Testis (tissue), 2 donors: ENCODE measurements at regions not wholly inside any gene's neighbourhood (a gene's known extent, or its start where the extent isn't known, plus 50 kb on each side); places are given as distances from the start of the nearest gene placed in this dataset.

Source experiments
- POLR2A ChIP-seq: fragments of 450-650 bp; IDR thresholded peaks from one replicate; pipeline ENCODE4 v1.6.1; 2017; ENCODE audit warnings: antibody characterized with exemption, mild to moderate bottlenecking, moderate library complexity
- TF ChIP-seq, protein P1 (sequence below), 3 experiments: fragments of 450-650 bp in 2 of 3; fragments of 200-600 bp in 1 of 3; sonication (generic) in 1 of 3; IDR thresholded peaks; one replicate each; pipeline ENCODE4 v1.5.1; 2016 to 2019; ENCODE audit warnings: antibody characterized with exemption in 3 of 3, mild to moderate bottlenecking in 2 of 3, moderate library complexity in 1 of 3

DNA sequence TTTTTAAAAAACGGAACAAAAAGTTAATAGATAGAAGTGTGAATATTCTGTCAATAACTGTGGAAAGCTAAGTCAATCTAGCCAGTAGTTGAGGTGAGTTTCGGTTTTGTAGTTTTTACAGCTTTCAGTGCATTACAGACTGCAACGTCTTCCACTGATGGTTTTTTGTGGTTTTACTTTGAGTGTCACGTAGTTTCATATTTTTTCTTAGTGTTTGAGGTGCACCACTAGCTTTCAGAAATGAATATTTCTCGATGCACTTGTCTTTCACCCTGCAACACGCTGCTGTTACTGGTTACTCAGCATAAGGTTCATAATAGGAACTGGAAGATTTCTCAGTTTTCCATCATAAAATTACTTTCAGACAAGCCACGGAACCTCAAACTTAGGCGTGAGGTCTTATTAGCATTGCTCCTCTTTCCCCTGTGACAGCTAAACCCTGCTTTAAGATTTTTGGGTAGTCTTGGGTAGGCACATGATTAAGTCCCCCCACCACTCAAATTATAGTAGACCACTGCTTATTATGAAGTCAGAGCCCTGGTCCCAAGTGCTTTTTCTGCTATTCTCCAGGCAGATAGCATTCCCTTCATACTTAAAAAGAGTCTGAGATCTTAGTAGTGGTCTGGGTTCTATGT is 1412.7 kb downstream of the KCNT2 start:
- TF ChIP-seq, protein P1, sequence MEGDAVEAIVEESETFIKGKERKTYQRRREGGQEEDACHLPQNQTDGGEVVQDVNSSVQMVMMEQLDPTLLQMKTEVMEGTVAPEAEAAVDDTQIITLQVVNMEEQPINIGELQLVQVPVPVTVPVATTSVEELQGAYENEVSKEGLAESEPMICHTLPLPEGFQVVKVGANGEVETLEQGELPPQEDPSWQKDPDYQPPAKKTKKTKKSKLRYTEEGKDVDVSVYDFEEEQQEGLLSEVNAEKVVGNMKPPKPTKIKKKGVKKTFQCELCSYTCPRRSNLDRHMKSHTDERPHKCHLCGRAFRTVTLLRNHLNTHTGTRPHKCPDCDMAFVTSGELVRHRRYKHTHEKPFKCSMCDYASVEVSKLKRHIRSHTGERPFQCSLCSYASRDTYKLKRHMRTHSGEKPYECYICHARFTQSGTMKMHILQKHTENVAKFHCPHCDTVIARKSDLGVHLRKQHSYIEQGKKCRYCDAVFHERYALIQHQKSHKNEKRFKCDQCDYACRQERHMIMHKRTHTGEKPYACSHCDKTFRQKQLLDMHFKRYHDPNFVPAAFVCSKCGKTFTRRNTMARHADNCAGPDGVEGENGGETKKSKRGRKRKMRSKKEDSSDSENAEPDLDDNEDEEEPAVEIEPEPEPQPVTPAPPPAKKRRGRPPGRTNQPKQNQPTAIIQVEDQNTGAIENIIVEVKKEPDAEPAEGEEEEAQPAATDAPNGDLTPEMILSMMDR (IDR thresholded peaks at IDR 0.05) = no peak
- no peak for TF ChIP-seq POLR2A
